ENCODE measurements at regions not wholly inside any gene's neighbourhood (a gene's known extent, or its start where the extent isn't known, plus 50 kb on each side); places are given as distances from the start of the nearest gene placed in this dataset.
A peak's percentile ranks its signal among the peaks of the same experiment; 100 is the strongest.

GRCh38 chrX:13903405-13903804 lies 86.5 kb upstream of the GPM6B start:
- Histone ChIP-seq H3K4me3 (no peak overlapping the region), H3K27ac (no peak overlapping the region)
- no peak for TF ChIP-seq CTCF (IDR thresholded peaks at IDR 0.05)
- DNase-seq (ENCODE audit: low spot score) = no peak

- Histone ChIP-seq H3K27ac (no peak overlapping the region), H3K4me3 (no peak overlapping the region)
- no peak for DNase-seq (ENCODE audit: low spot score)
- TF ChIP-seq CTCF (IDR thresholded peaks at IDR 0.05) = no peak
These were observed 85.5 kb upstream of the GPM6B start for GRCh38 chrX:13902406-13902805.

GRCh38 chrX:13901354-13901753 lies 84.5 kb upstream of the GPM6B start:
- TF ChIP-seq CTCF (IDR thresholded peaks at IDR 0.05) = no peak
- H3K4me3 ChIP-seq = no peak overlapping the region
- DNase-seq (ENCODE audit: low spot score) = no peak
- peak overlapping the region in 1 of 2 donors; percentile 13 for H3K27ac ChIP-seq

- Histone ChIP-seq H3K4me3 (no peak overlapping the region), H3K27ac (no peak overlapping the region)
- no peak for TF ChIP-seq CTCF (IDR thresholded peaks at IDR 0.05)
- no peak for DNase-seq (ENCODE audit: low spot score)
These were observed 83.5 kb upstream of the GPM6B start for GRCh38 chrX:13900351-13900750.

- no peak for DNase-seq (ENCODE audit: low spot score)
- TF ChIP-seq CTCF (IDR thresholded peaks at IDR 0.05) = no peak
- no peak overlapping the region for H3K4me3 ChIP-seq
- H3K27ac ChIP-seq = peak overlapping the region in 1 of 2 donors; percentile 47
These were observed 82.7 kb upstream of the GPM6B start for GRCh38 chrX:13899607-13900006.

GRCh38 chrX:13898603-13899002 lies 81.7 kb upstream of the GPM6B start:
- DNase-seq (ENCODE audit: low spot score) = no peak
- no peak for TF ChIP-seq CTCF (IDR thresholded peaks at IDR 0.05)
- H3K27ac ChIP-seq = peak overlapping the region in 1 of 2 donors; percentile 30
- no peak overlapping the region for H3K4me3 ChIP-seq

GRCh38 chrX:13898083-13898482 lies 81.2 kb upstream of the GPM6B start:
- no peak for TF ChIP-seq CTCF (IDR thresholded peaks at IDR 0.05)
- Histone ChIP-seq H3K27ac (peak overlapping the region in 1 of 2 donors; percentile 30), H3K4me3 (no peak overlapping the region)
- DNase-seq (ENCODE audit: low spot score) = no peak

All from coronary artery (tissue), 2 donors.